ENCODE measurements at regions not wholly inside any gene's neighbourhood (a gene's known extent, or its start where the extent isn't known, plus 50 kb on each side); places are given as distances from the start of the nearest gene placed in this dataset.

GRCh38 chr1:165114022-165114888 is 242.3 kb downstream of the LMX1A start:
- peak; percentile 84 for TF ChIP-seq CTCF (IDR thresholded peaks at IDR 0.05)
- no peak for TF ChIP-seq EZH2phosphoT487 (IDR thresholded peaks at IDR 0.05; ENCODE audit: borderline replicate concordance, low read depth)
- TF ChIP-seq EP300 (IDR thresholded peaks at IDR 0.05; ENCODE audit: borderline replicate concordance in 1 of 2, low read depth in 1 of 2, low read length in 1 of 2), result no peak
- no peak for TF ChIP-seq TCF12 (IDR thresholded peaks at IDR 0.05)
- no peak for TF ChIP-seq REST (IDR thresholded peaks at IDR 0.05; ENCODE audit: low read depth, low read length)
- no peak for TF ChIP-seq RXRA (IDR thresholded peaks at IDR 0.05; ENCODE audit: borderline replicate concordance, low read depth)
- no peak for TF ChIP-seq POLR2AphosphoS5 (IDR thresholded peaks at IDR 0.05; ENCODE audit: low read depth, low read length)
